ENCODE measurements at regions not wholly inside any gene's neighbourhood (a gene's known extent, or its start where the extent isn't known, plus 50 kb on each side); places are given as distances from the start of the nearest gene placed in this dataset.
"Not testable (repeated sequence)": the region's sequence is repeated elsewhere in the genome, so short reads cannot be mapped to it uniquely, and the experiment has no call there.

DNA sequence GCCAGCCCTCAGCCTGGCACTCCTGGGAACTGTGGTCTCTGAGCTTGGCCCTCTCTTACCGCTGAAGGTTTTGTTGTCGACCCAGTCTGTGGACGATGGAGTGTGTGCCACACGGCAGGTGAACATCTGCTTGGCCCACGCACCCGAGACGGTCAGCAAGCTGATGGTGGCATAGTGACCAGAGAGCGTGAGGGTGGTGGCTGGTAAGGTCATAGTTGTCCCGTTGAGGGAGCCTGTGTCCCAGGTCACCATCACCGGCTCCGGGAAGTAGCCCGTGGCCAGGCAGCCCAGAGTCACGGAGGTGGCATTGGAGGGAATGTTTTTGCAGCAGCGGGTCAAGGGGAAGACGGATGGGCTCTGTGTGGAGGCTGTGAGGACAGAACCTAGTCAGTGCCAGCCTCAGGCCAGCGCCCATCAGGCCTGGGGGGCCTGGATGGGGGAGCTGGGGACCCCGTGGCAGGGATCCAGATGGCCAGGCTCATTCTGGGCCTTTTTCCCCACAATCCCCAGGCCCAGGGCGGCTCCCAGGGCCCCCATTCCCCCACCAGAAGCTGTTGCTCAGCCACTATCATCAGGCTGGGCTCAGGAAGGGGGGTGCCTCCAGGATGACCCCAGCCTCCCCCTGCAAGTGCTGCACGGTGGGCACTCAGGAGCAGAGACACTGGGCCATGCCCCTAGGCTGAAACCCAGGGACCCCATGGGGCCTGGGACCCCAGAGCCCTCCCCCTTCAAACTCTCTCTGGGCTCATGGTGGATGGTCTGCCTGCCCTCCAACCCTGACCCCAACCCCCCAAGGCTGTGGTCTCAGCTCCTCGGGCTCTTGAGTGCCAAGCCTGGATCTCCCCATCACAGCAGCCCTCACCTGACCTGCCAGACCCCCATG lies 75.2 kb downstream of the TMEM121 start:
- DNase-seq: no peak

- DNase-seq: no peak
Measured at GRCh38 chr14:105602243-105602750, 75.9 kb downstream of the TMEM121 start.

- no peak for DNase-seq
Measured at GRCh38 chr14:105602799-105603793, 76.7 kb downstream of the TMEM121 start.

GRCh38 chr14:105604531-105605463 lies 78.4 kb downstream of the TMEM121 start:
- DNase-seq: not testable (repeated sequence)

DNA sequence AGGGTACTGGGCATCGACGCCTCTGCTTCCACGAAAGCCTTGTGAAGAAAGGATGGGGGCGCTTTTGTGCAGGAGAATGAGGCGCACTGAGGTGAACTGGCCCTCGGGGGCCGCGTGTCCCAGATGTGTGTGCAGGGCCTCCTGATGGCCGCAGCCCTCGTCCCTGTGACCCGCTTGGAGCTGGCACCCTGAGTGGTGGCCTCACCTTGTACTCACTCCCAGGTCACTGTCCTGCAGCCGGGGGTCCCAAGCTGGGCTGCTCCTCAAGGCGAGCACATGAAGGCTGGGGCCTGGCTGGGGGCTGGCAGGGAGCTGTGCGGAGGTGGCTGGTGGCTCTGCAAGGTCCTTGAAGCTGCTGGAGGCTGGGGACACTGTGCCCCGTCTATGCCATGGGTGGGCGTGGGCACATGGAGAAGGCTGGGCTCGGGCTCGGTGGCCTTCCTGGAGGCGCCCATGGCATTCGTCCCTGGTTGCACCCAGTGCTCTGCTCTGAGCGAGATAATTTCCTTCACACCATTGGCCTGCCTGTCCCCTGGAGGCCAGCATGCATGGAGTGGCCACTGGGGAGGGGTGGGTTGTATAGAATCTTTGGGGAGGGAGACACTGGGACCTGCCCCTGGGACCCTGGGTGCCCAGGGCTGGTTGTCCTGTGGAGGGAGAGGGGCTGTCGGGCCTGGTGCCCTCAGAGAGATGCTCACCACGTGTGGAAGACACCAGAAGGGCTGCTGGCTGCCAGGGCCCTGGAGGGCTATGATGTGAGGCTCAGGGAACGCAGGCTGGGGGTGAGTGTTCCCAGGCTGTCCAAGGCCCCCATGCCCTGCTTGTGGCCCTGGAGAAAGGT lies 79.3 kb downstream of the TMEM121 start:
- no peak for DNase-seq

DNA sequence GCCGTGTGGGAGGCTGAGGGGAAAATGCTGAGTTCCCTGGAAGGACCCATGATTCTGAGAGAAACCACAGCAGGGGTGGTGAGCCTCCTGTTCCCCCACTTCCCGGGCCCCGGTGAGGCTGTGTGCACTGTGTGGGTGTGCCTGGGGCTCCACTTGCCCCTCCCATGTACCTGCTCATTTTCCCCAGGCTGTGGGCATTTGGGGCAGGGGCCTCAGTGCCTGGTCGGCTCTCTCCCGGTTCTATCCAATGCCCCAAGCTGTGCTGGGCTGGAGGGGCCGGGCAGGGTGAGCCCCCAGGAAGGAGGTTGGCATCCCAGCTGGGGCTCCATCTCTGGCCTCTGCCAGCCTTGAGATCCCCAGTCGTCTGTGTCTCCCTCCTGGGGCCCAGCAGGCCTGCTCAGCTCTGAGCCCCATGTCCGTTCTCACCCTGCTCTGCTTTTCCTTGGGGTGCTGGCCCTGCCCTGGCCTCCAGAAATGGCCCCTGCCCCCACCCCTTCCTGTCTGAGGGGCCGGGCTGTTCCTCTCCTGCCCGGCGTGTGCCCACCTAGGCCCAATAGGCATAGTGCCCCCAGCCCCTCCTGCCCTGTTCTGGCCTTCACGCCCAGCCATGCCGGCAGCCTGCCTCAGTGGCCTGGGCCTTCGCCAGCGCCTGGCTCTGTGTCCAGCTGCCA lies 80.1 kb downstream of the TMEM121 start:
- DNase-seq: not testable (repeated sequence)

DNA sequence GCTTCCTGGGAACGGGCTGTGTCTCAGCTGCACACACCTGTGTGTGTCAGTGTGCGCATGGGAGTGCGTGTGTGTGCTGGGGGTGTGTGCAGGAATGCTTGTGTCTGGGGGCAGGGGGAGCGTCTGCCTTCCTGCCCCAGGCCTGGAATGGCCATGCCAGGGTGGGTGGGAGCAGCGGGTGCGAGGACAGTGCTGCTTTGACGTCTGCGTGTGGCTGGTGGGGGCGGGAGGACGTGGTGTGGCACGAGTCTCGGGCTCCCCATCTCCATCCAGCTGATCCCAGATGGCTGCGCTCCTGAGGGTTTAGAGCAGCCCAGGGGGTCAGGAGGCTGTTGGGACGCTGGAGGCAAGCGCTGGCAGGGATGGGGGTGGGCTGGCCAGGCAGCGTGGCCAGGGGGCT lies 80.6 kb downstream of the TMEM121 start:
- DNase-seq: not testable (repeated sequence)

DNA sequence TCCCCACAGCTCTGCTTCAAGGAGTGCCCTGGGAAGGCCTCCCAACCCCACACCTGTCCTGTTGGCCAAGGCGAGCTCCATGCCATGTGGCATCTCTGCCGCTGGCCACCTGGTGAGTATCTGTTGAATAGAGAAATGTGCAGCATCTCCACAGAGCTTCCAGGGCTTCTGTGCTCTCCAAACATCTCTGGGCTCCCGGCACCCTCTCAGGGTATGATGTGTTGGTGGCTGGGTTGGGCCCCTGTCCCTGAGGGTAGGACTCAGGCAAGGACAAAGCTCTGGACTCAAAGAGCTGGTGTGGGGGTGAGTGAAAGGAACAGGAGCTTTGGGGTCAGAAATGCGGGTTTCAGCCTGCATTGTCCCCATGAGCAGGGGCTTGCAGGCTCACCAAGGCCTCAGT lies 88.6 kb downstream of the TMEM121 start:
- not testable (repeated sequence) for DNase-seq

DNA sequence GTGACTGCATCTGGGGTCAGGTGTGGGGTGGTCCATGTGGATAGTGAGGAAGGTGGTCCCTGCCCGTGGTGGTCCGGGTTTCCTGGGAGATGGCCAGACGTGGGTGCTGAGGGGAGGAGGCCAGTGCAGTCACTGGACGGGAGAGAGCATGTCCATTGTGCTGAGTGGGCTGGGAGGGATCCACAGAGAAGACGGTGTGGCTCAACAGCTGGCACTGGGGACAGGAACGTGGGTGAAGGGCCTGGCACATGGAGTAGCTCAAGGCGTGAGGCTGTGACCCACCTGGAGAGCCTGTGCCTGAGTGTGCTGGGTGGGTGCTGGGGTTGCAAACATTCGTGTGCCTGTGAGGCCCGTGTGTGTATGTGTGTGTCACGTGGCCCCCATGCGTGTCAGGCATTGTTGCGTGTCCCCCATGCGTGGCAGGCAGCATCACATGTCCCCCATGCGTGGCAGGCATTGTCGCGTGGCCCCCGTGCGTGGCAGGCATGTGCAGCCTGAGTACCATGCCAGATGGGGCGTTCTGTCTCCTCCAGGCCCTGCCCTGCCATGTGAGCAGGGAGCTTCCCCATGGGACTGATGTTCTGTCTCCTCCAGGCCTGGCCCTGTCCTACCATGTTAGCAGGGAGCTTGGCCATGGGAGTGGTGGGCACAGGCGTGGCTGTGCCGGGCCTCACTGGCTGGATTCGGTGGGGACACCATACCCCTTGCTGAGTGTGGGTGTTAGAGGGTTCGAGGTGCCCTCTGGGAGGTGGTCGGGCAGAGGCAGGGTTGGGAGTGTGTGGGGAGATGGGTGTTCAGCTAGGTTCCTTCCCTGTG lies 89.8 kb downstream of the TMEM121 start:
- DNase-seq: not testable (repeated sequence)

DNA sequence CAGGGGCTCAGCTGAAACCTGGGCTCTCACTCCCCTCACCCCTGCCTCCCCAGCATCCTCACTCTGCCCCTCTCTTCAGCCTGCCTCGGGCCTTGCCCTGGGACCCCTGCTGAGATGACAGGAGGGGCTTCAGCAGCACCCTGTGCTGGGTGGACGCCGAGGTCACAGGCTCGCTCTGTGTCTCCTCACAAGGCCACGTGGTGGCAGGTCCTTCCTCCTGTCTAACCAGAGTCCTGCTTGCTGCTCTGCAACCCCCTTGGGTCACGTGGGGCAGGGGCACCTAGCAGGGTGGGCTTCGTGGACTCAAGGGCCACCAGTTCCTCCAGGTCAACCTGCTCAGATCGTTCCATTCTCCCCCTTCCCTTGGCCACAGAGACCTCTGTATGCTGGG lies 90.4 kb downstream of the TMEM121 start:
- no peak for DNase-seq

GRCh38 chr14:105617201-105617777 lies 90.9 kb downstream of the TMEM121 start:
- DNase-seq: no peak

- DNase-seq: not testable (repeated sequence)
Measured at GRCh38 chr14:105617805-105618204, 91.4 kb downstream of the TMEM121 start.

DNA sequence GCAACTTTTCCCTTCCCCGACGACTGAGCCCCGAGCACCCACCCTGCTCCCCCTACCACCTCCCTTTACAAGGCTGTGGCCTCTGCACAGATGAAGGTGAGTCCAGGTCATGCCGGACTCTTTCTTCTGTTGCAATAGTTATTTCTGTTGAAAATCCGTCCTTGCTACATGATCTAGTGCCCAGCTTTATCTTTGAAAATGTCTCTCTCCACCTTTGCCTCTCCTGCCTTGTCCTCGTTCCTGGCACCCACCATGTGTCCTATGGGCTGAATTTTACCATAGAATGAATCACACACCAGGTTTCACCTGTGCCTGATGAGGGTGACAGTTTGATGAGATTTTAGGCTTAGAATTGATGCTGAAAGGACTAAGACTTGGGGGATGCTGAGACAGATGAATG lies 92.9 kb downstream of the TMEM121 start:
- not testable (repeated sequence) for DNase-seq

DNA sequence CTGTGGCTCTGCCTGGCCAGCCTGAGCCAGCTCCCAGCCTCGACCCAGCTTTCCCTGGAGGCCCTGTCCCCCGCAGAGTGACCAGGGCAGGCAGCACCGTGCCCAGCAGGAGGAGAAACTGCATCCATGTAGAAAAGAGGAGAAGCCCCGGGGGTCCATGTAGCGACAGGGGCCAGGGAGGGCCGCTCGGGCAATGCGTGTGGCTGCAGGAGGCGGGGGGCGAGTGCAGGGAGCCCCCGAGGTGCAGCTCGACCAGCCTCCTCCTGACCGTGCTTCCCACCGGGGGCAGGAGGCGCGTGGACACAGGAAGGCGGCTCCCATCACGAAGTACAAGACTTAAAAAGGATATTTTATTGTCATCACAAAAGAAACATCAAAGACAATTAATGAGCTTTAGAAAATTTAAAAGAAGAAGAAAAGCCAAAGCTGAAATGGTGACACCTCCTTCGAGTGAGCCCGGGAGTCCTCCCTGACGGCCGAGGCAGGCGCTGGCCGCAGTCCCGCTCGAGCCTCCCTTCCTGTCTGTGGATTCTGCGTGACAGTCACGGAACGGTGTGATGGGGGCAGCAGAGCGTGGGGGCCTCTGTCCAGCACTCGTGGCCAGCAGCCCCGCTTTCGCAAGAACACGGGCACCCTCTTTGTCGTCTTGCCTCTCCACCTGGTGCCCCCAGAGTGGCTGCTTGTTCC lies 93.9 kb downstream of the TMEM121 start:
- not testable (repeated sequence) for DNase-seq

GRCh38 chr14:105620865-105621471 lies 94.6 kb downstream of the TMEM121 start:
- DNase-seq: not testable (repeated sequence)

DNA sequence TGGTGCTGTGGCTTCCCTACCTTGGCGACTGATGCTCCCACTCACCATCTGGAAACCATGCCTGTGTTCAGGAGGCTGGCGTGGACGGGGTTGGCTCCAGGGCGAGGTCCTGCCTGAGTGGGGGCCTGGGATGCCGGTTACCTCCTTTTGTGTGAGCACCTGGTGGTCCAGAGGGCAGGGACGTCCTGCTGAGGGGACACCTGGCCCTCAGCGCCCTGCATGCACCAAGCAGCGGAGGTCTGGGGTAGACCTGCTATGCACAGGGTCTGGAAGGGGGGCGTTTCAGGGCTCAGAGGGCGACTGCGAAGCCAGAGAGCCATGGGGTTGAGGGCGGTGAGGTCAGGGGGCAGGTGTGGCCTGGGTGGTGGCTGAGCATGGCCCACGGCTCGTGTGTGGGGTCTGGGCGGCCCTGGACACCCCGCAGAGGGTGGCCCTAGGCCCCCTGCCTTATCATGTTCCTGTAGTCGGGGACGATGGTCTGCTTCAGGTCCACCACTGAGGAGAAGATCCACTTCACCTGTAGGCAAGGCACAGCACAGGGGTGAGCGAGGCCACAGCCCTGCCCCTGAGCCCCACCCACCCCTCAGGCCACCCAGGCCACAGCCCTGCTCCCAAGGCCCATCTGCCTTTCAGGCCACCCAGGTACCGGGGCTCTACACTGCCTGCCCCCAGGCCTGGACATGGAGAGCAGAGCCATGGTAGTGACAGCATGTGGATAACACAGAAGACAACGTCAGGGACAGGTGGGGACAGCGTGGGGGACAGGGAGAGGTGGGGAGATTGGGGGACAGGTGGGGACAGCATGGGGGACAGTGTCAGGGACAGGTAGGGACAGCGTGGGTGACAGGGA lies 95.3 kb downstream of the TMEM121 start:
- DNase-seq: not testable (repeated sequence)

GRCh38 chr14:105622329-105622955 lies 96.1 kb downstream of the TMEM121 start:
- DNase-seq: no peak

Data from NCI-H774 (cell line).